Thyroid gland (tissue), 4 donors: ENCODE measurements at regions not wholly inside any gene's neighbourhood (a gene's known extent, or its start where the extent isn't known, plus 50 kb on each side); places are given as distances from the start of the nearest gene placed in this dataset.

Experiments used
- POLR2A ChIP-seq, 2 donors: fragments of 450-650 bp; IDR thresholded peaks; one replicate each; pipeline ENCODE4 v1.6.1; 2017; ENCODE audit warnings: antibody characterized with exemption in 2 of 2, mild to moderate bottlenecking in 2 of 2, moderate library complexity in 1 of 2
- TF ChIP-seq, protein P1 (sequence below), 6 experiments: fragments of 200-600 bp in 3 of 6; fragments of 450-650 bp in 3 of 6; sonication (generic) in 3 of 6; IDR thresholded peaks; one replicate each; pipeline ENCODE4 v1.5.1; 2016 to 2019; ENCODE audit warnings: antibody characterized with exemption in 6 of 6, mild to moderate bottlenecking in 2 of 6, inconsistent platforms in 1 of 6, moderate library complexity in 1 of 6

DNA sequence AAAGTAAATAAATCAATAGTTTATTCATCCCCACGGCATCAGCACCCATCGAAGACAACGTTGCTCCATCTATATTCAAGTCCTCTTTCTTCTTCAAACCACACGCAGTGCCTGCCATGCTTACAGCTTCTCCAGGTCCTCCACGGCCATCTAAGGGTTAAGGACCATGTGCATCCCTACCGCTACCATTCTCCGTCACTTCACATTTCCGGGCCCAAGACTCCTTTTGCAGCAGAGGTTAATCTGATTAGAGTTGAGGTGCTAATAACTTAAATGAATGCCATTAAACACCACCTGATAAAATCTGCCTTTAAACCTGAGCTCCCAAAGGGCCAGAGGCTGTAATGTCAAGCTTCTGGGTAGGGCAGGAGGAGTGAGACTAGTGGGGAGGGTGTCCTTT, 79.7 kb upstream of the CCND2 start:
- TF ChIP-seq, protein P1, sequence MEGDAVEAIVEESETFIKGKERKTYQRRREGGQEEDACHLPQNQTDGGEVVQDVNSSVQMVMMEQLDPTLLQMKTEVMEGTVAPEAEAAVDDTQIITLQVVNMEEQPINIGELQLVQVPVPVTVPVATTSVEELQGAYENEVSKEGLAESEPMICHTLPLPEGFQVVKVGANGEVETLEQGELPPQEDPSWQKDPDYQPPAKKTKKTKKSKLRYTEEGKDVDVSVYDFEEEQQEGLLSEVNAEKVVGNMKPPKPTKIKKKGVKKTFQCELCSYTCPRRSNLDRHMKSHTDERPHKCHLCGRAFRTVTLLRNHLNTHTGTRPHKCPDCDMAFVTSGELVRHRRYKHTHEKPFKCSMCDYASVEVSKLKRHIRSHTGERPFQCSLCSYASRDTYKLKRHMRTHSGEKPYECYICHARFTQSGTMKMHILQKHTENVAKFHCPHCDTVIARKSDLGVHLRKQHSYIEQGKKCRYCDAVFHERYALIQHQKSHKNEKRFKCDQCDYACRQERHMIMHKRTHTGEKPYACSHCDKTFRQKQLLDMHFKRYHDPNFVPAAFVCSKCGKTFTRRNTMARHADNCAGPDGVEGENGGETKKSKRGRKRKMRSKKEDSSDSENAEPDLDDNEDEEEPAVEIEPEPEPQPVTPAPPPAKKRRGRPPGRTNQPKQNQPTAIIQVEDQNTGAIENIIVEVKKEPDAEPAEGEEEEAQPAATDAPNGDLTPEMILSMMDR (IDR thresholded peaks at IDR 0.05): no peak
- no peak for TF ChIP-seq POLR2A (IDR thresholded peaks at IDR 0.05)
